A673 (cell line): ENCODE measurements at regions not wholly inside any gene's neighbourhood (a gene's known extent, or its start where the extent isn't known, plus 50 kb on each side); places are given as distances from the start of the nearest gene placed in this dataset.

Experiments used
- BruUV-seq: library from RNA; stranded (reverse); fragments of 400-500 nt; replicated peaks from 2 replicates; lab custom pipeline; 2021; lab: Mats Ljungman, UMichigan
- CTCF ChIA-PET: fragments of 300-600 bp; sonication (Branson Sonifier 250); formaldehyde crosslinking; loops from one replicate; lab custom pipeline; 2022; ENCODE audit warnings: antibody characterized with exemption; lab: Charles Lee
- POLR2A ChIA-PET: fragments of 300-600 bp; sonication (Branson Sonifier 250); formaldehyde crosslinking; loops from one replicate; lab custom pipeline; 2022; ENCODE audit warnings: antibody characterized with exemption; ENCODE audit not compliant: low non-redundant PET; lab: Charles Lee
- DNase-seq: peaks from one replicate; pipeline ENCODE4 v3.0.0-alpha.2; 2015; ENCODE audit warnings: low spot score
- H3K27ac ChIP-seq: fragments of 200-600 bp; sonication (generic); 2 replicates; pipeline ENCODE4 v1.5.1; 2016; ENCODE audit warnings: mixed run types, low read depth, mild to moderate bottlenecking, mixed read lengths, antibody characterized with exemption, low read length; ENCODE audit not compliant: poor library complexity, severe bottlenecking
- H3K27me3 ChIP-seq: fragments of 200-600 bp; sonication (generic); replicated peaks from 2 replicates; pipeline ENCODE4 v1.6.1; 2017; ENCODE audit warnings: mixed run types, low read depth, mild to moderate bottlenecking, mixed read lengths, antibody characterized with exemption, low read length; ENCODE audit not compliant: insufficient read depth, poor library complexity
- H3K36me3 ChIP-seq: fragments of 200-600 bp; sonication (generic); 2 replicates; pipeline ENCODE4 v1.6.1; 2016; ENCODE audit warnings: mixed run types, mild to moderate bottlenecking, mixed read lengths, antibody characterized with exemption, low read length; ENCODE audit not compliant: insufficient read depth, poor library complexity, severe bottlenecking
- H3K4me1 ChIP-seq: fragments of 200-600 bp; sonication (generic); 2 replicates; pipeline ENCODE4 v1.6.1; 2017; ENCODE audit warnings: mixed run types, mild to moderate bottlenecking, mixed read lengths, antibody characterized with exemption, low read length; ENCODE audit not compliant: insufficient read depth, poor library complexity, severe bottlenecking
- H3K4me3 ChIP-seq: fragments of 200-600 bp; sonication (generic); 2 replicates; pipeline ENCODE4 v1.5.1; 2016; ENCODE audit warnings: low read depth, mixed run types, mild to moderate bottlenecking, mixed read lengths, low read length; ENCODE audit not compliant: poor library complexity, severe bottlenecking
- H3K9me3 ChIP-seq: fragments of 200-600 bp; sonication (generic); 2 replicates; pipeline ENCODE4 v1.6.1; 2016; ENCODE audit warnings: mixed run types, low read depth, mild to moderate bottlenecking, mixed read lengths, antibody characterized with exemption, low read length; ENCODE audit not compliant: poor library complexity, severe bottlenecking
- EZH2 ChIP-seq: fragments of 200-600 bp; sonication (generic); IDR thresholded peaks from 2 replicates; pipeline ENCODE4 v1.6.1; 2017; ENCODE audit warnings: borderline replicate concordance, low read depth, mild to moderate bottlenecking, mixed read lengths, antibody characterized with exemption, low read length; ENCODE audit not compliant: poor library complexity, severe bottlenecking
- intact Hi-C: fragments of 100-400 bp; cut with micrococcal nuclease; formaldehyde crosslinking; loops from one replicate; pipeline ENCODE4 v1.10.0; 2022; ENCODE audit not compliant: unreplicated experiment
- TF ChIP-seq, protein P1 (sequence below): fragments of 300-800, 200-600 bp; sonication (generic); conservative IDR thresholded peaks from 2 replicates; pipeline ENCODE4 v1.5.1; 2017; ENCODE audit warnings: low read depth, mild to moderate bottlenecking, antibody characterized with exemption, low read length, moderate library complexity, mixed read lengths

DNA sequence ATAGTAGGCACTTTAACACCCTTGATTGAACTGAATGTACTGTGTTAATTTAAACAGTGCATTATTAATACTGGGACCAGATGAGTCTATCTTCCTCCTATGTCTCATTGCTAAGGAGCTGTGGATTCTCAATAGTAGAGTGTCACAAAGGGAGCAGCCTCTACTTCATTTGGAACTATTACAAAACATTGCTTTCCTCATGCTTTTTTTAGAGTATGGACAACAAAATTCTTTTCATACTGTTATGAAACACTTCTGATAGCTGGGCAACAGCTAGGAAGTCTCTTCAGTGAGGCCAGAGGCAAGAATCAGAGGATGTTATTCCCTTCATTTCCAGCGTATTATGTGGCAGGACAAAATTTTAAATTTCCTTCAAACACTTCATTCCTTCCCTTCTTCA is 160.8 kb downstream of the FBXO8 start:
- Histone ChIP-seq H3K36me3 (no peaks in the 10 kb centered on the region), H3K4me3 (no peak overlapping the region), H3K4me1 (peaks cover 12% of the 10 kb centered on the region), H3K27ac (no peak overlapping the region), H3K9me3 (no peaks in the 10 kb centered on the region), H3K27me3 (no peaks in the 10 kb centered on the region)
- CTCF ChIA-PET: no interaction called here
- POLR2A ChIA-PET: no interaction called here
- no TSS peak for BruUV-seq
- no peak for DNase-seq
- intact Hi-C loops: loop anchor here (5.0 kb wide), 2 partner anchors 130 to 290 kb away; no protein-coding TSS in a partner anchor
- TF ChIP-seq EZH2: no peak
- TF ChIP-seq, protein P1, sequence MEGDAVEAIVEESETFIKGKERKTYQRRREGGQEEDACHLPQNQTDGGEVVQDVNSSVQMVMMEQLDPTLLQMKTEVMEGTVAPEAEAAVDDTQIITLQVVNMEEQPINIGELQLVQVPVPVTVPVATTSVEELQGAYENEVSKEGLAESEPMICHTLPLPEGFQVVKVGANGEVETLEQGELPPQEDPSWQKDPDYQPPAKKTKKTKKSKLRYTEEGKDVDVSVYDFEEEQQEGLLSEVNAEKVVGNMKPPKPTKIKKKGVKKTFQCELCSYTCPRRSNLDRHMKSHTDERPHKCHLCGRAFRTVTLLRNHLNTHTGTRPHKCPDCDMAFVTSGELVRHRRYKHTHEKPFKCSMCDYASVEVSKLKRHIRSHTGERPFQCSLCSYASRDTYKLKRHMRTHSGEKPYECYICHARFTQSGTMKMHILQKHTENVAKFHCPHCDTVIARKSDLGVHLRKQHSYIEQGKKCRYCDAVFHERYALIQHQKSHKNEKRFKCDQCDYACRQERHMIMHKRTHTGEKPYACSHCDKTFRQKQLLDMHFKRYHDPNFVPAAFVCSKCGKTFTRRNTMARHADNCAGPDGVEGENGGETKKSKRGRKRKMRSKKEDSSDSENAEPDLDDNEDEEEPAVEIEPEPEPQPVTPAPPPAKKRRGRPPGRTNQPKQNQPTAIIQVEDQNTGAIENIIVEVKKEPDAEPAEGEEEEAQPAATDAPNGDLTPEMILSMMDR: no peak

DNA sequence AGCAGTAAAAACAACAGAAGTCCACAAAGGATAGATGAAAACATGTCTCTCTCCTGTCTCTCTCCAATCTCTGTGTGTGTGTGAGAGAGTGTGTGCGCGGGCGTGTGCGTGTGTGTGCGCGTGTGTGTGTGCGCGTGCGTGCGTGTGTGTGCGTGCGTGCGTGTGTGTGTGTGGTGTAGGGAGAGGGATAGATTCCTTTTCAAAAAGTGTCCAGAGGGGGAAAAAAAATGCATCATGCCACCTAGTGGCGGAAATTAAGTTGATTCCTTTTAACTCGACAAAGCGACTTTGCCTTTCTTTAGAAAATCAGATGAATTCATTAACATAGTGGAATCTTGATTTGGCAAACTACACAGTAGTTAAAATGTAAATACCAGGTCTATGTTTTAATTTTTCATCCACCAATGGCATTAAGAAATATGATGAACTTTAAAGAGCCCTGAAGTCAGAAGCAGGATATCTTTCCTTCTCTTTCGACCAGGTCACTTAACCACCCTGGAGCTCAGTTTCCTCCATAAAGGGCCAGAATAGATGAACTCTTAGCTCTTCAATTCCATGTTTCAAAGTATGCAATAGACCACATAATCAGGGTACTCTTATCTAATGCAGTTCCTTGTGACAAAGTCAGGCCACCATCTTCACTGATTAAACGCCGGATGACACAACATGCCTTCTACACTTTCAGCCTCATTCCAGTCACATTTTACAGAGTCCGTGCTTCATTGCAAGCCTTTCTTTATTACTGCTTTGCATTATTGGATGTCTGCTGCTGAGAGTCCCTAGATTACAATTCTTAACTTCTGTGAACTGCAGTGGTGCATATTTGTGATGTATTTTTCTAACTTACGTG is 162.8 kb downstream of the FBXO8 start:
- peak overlapping the region; percentile 46 for H3K4me3 ChIP-seq
- CTCF ChIA-PET: interaction anchor here (1.0 kb wide), 1 partner anchor 615 kb away, joined by 4 read pairs; no protein-coding TSS in a partner anchor
- no peaks in the 10 kb centered on the region for H3K36me3 ChIP-seq
- TF ChIP-seq, protein P1: peak; percentile 68
- TF ChIP-seq EZH2: no peak
- H3K4me1 ChIP-seq: peaks cover 22% of the 10 kb centered on the region
- H3K27ac ChIP-seq: peak overlapping the region; percentile 11
- BruUV-seq: no TSS peak
- intact Hi-C loops: loop anchor here (1.0 to 5.0 kb wide), 3 partner anchors 128 to 614 kb away; no protein-coding TSS in a partner anchor
- peak; percentile 92 for DNase-seq
- no peaks in the 10 kb centered on the region for H3K27me3 ChIP-seq
- POLR2A ChIA-PET: no interaction called here
- H3K9me3 ChIP-seq: no peaks in the 10 kb centered on the region

DNA sequence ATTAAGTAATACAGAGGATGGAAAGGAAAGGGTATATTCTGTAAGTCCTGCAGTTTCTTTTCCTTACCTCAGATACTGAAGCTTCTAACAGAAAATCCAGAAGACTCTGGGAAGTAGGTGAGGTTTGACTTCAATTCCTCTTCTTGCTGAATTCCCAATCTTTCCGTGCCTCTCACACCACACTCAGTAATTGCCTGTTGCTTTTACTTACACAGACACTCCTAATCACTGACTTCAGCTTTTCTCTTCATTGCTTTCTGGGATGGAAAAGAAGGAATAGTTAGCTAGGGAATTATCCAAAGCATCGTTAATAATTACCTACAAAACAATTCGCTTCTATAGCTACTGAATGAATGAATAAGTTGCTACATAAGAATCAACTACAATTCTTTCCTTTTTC is 163.6 kb downstream of the FBXO8 start:
- DNase-seq: no peak
- TF ChIP-seq, protein P1: no peak
- TF ChIP-seq EZH2: no peak
- Histone ChIP-seq H3K9me3 (no peaks in the 10 kb centered on the region), H3K27ac (peak overlapping the region; percentile 11), H3K27me3 (no peaks in the 10 kb centered on the region), H3K36me3 (no peaks in the 10 kb centered on the region), H3K4me3 (peak overlapping the region; percentile 46), H3K4me1 (peaks cover 22% of the 10 kb centered on the region)
- BruUV-seq: TSS peak; percentile 83
- POLR2A ChIA-PET: no interaction called here
- intact Hi-C loops: loop anchor here (1.0 to 5.0 kb wide), 3 partner anchors 128 to 614 kb away; no protein-coding TSS in a partner anchor
- CTCF ChIA-PET: no interaction called here
